MM.1S (cell line): ENCODE measurements at regions not wholly inside any gene's neighbourhood (a gene's known extent, or its start where the extent isn't known, plus 50 kb on each side); places are given as distances from the start of the nearest gene placed in this dataset.

Experiments
- EZH2 ChIP-seq: fragments of 300-600 bp; sonication (generic); optimal IDR thresholded peaks from 2 replicates; pipeline ENCODE3; 2017; ENCODE audit warnings: low read depth, mild to moderate bottlenecking, antibody characterized with exemption, low read length, mixed read lengths
- EZH2phosphoT487 ChIP-seq: fragments of 300-600 bp; sonication (generic); IDR thresholded peaks from 2 replicates; pipeline ENCODE4 v1.6.1; 2018; ENCODE audit warnings: antibody characterized with exemption, low read length
- TF ChIP-seq, protein P1 (sequence below): fragments of 300-600 bp; sonication (generic); IDR thresholded peaks from 2 replicates; pipeline ENCODE4 v1.5.1; 2016; ENCODE audit warnings: antibody characterized with exemption, low read length, mixed read lengths

DNA sequence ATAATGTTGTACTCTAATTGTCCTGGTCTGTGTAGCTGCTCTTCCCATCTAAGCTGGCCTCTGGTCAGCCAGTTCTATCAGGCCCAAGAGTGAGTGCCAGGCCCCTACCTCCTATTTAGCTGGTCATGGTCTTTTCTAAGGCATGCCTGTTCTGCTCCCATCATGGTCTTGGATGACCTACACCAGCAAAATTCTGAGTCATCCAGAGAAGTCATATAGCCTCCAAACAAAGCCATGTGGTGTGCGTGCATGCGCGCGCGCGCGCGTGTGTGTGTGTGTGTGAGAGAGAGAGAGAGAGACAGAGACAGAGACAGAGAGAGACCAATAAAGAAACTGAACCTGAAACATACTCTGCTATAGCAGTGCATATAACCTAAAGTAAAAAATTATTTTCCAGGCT, 254.4 kb downstream of the BRINP2 start:
- TF ChIP-seq, protein P1, sequence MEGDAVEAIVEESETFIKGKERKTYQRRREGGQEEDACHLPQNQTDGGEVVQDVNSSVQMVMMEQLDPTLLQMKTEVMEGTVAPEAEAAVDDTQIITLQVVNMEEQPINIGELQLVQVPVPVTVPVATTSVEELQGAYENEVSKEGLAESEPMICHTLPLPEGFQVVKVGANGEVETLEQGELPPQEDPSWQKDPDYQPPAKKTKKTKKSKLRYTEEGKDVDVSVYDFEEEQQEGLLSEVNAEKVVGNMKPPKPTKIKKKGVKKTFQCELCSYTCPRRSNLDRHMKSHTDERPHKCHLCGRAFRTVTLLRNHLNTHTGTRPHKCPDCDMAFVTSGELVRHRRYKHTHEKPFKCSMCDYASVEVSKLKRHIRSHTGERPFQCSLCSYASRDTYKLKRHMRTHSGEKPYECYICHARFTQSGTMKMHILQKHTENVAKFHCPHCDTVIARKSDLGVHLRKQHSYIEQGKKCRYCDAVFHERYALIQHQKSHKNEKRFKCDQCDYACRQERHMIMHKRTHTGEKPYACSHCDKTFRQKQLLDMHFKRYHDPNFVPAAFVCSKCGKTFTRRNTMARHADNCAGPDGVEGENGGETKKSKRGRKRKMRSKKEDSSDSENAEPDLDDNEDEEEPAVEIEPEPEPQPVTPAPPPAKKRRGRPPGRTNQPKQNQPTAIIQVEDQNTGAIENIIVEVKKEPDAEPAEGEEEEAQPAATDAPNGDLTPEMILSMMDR, result no peak
- TF ChIP-seq EZH2 (no peak), EZH2phosphoT487 (no peak)
